ENCODE measurements at regions not wholly inside any gene's neighbourhood (a gene's known extent, or its start where the extent isn't known, plus 50 kb on each side); places are given as distances from the start of the nearest gene placed in this dataset.

GRCh38 chr19:30873691-30874090 lies 475.5 kb downstream of the TSHZ3 start:
- no peak for TF ChIP-seq CTCF (IDR thresholded peaks at IDR 0.05)
- no peak for TF ChIP-seq POLR2A (IDR thresholded peaks at IDR 0.05)

All from adrenal gland (tissue), 5 donors.